ENCODE measurements at regions not wholly inside any gene's neighbourhood (a gene's known extent, or its start where the extent isn't known, plus 50 kb on each side); places are given as distances from the start of the nearest gene placed in this dataset.
"Not testable (repeated sequence)": the region's sequence is repeated elsewhere in the genome, so short reads cannot be mapped to it uniquely, and the experiment has no call there.

DNA sequence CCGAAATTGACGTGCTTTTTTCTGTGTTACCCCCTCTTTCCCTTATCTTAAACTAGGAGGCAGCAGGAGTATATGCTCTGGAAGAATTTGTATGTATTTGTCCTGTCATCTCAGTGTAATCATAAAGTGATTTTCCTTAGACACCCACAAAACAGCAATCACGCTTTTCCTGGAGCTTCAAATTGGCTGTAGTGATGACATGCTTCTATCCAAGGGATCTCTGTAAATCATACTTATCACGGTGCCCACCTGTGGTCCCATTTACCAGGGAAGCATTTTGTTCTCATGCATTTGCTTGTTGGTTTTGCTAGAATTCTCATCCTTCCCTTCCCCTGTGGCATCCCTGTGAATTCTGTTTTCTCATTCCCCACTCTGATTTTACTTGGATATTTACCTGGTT, 220.8 kb upstream of the THUMPD2 start:
- DNase-seq (ENCODE audit: low read depth, low spot score): no peak
- no peak overlapping the region for H3K27ac ChIP-seq

DNA sequence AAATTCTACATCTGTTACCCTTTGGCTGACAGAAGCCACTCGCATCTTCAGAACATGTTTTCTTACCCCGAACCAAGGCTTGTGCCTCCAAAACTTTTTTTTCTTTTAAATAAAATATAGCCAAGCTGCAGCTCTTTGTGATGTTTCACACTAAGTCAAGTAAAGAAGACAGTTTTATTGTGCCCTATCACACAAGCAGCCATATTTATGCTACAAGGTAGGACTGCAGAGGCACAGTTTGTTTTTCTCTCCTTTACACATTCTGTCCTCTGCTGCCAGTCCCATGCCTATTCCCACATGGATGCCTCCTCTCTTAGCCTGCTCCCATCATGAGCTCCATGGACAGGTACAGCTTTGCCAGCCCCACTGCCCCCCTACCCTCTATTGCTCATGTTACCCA, 219.6 kb upstream of the THUMPD2 start:
- no peak overlapping the region for H3K27ac ChIP-seq
- no peak for DNase-seq (ENCODE audit: low read depth, low spot score)

DNA sequence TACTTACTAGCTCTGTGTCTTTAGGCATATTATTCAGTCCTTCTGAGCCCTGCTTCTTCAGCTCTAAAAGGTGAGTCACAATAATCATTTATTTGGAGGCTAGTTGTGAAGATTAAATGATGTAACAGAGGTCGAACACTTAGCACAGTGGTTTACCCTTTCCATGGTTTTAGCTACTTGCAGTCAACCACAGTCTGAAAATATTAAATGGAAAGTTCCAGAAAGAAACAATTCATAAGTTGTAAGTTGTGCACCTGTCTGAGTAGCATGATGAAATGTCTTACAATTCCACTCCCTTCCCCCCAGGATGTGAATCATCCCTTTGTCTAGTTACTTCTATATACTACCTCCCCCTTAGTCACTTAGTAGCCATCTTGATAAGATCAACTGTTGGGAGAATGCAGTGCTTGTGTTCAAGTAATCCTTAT, 217.6 kb upstream of the THUMPD2 start:
- H3K27ac ChIP-seq: peak overlapping the region; percentile 91
- DNase-seq (ENCODE audit: low read depth, low spot score): peak; percentile 77

DNA sequence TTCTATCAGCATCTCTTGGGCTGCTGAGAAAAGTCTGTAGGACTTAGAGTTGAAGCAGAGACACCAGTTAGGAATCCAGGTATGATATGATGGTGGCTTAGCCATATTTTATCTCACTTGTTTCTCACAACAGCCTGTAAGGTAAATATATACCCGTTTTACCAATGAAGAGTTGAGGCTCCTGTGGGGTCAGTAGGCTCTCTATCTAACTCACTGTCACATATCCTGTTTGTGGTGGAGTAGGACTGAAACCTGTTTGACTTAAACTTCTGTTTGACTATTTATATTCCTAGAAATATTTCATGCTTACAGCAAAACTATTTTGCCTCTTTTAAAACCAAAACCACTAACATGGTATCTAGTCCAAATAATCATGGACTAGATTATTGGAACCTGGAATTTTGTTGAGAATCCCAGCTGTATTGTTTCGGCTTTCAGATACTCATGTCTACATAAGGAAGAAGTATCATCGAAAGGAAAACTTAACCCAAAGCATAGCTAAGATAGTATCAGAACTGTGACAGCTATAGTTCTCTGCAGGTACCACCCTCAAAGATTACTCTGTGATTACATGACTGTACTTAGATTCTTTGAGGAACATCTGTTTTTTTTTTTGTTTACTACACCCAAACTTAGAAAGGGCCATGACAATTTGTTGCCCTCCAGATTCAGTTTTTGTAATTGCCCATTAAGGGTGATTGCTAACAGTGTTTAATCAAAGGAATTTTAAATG, 216.1 kb upstream of the THUMPD2 start:
- no peak for DNase-seq (ENCODE audit: low read depth, low spot score)
- peak overlapping the region; percentile 91 for H3K27ac ChIP-seq

DNA sequence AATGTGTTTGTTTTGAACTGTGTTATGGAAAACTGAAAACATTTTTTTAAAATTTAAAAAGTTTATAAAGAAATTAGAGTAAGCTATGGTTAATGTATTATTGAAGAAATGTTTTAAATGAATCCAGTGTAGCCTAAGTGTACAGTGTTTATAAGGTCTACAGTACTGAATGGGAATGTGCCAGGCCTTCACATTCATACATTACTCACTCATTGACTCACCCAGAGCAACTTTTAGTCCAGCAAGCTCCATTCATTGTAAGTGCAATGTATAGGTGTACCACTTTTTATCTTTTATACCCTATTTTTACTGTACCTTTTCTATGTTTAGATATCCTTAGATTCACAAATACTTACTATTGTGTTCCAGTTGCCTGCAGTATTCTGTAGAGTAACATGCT, 215.1 kb upstream of the THUMPD2 start:
- peak overlapping the region; percentile 91 for H3K27ac ChIP-seq
- DNase-seq (ENCODE audit: low read depth, low spot score): peak; percentile 43

DNA sequence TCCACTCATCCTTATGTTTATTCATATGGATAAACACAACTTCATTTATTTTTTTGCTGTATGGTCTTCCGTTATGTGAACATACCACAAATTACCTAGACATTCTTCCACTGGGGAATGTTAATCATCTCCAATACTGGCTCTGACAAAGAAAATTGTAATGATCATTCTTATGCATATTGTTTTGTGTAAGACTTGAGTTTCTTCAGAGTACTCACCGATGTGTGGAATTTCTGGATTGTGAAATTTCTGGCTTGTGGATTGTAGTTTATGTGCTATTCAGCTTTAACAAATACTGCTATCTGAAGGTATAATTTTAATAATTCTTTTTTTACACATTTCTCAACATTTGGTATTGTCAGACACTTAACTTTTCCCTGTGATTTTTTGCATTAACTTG, 212.2 kb upstream of the THUMPD2 start:
- DNase-seq (ENCODE audit: low read depth, low spot score): no peak
- peak overlapping the region; percentile 22 for H3K27ac ChIP-seq

DNA sequence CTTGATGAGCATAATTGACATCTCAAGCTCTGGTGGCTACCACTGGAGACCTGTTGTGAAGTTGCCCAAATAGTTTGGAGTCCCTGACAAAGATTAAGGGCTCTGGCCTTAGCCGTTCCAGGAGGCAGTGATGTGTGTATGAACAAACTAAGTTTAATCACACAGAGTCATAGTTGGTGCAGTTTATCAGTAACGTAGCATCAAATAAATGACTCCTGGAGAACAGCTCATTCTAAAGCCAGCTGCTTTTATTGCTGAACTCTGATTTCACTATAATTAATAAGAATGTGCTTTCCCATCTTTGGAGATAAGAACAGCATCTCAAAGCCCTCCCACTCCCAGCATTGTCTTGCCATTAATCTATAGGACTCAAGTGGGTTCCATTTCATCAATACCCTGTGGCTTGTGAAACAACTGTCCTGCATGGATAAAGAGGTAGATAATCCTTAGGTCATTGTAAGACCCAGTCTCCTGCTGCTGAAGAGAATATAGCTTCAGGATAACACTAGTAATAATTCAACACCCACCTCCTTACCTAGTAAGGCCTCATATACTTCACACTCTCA, 211.4 kb upstream of the THUMPD2 start:
- DNase-seq (ENCODE audit: low read depth, low spot score): no peak
- peak overlapping the region; percentile 22 for H3K27ac ChIP-seq

DNA sequence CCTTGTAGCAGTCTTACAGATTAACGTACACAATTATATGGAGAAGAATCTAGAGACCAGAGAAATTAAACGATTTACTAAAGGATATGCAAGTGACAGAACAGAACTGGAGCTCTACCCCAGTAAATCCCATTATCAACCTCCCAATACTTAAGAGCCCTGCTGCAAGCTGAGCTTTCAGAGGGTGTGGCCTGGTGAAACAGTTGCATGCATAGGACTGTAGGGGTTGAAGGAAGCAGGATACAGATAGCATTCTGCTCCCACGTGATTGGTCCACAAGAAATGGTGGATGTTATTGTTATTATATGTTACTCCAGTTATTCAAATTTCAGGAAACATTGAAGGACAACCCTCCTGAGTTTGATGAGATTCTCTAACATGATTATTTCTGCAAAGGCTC, 210.8 kb upstream of the THUMPD2 start:
- no peak overlapping the region for H3K27ac ChIP-seq
- DNase-seq (ENCODE audit: low read depth, low spot score): no peak

DNA sequence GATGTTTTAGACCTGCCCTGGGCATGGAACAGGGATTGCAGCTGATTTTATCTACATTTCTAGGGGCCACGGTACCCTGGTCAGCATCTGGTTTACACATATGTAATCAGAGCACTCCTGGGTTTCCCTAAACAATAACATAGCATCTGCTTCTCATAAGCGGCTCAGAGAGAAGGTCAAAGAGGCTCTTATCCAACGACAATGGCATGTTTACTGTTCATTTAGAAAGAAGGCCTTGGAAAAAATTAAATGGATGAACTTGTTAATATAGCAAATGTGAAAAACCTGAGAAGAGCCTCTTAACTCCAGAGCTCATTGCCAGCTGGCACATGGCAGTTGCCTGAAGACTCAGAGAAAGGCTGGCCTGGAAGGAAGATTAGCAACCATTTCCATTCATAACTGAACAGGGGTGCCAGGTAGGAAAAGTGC, 202.8 kb upstream of the THUMPD2 start:
- no peak for DNase-seq (ENCODE audit: low read depth, low spot score)
- H3K27ac ChIP-seq: no peak overlapping the region

DNA sequence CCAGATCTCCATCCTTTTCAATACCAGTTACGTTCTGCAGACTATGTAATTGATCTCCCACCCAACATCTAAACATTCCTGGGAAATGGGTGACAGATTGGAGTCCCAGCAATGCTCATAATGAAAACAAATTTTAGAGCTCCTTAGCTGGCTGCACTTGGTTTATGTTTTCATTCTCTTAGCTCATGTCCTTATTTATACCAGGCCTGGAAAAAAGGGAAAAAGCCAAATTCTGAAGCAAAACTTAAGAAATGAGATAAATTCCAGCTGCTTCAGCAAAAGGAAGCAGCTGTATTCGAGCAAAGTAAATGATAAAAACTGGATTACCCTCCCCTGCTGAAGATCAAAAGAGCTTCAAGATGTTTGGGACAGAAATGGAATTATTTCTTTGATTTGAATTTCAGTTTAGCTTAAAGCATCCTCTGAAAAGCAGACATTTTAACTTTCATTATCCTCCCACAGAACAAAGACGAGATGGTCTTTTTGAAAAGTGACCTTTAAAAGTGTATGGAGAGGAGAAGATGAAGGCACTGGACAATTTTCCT, 196.5 kb upstream of the THUMPD2 start:
- DNase-seq (ENCODE audit: low read depth, low spot score): no peak
- no peak overlapping the region for H3K27ac ChIP-seq

DNA sequence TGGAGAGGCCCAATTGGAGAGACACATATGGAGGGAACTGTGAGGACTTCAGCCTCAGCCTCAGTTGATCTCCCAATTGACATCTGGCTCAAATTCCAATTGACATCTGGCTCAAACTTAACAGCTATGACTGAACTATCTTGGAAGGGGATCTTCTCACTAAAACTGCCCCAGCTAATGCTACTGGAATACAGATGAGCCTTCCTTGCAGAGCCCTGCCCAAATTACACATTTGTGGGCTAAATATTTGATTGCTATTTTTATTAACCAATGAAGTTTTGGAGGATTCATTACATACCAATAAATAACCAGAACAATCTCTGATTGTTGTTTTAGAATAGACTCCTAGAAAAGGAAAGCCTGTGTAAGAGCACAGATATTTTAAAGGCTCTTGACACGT, 189.0 kb upstream of the THUMPD2 start:
- H3K27ac ChIP-seq: no peak overlapping the region
- no peak for DNase-seq (ENCODE audit: low read depth, low spot score)

DNA sequence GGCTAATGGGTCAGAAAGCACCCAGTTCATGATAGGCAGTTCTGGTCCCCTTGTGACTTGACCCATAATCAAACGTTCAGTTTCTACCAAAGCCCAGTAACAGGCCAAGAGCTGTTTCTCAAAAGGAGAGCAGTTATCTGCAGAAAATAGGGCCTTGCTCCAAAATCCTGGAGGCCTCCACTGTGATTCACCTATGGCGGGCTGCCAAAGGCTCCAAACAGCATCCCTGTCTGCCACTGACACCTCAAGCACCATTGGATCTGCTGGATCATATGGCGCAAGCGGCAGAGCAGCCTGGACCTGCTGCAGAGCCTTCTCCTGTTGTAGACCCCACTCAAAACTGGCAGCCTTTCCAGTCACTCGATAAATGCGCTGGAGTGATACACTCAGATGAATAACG, 181.6 kb upstream of the THUMPD2 start:
- H3K27ac ChIP-seq; DNase-seq (ENCODE audit: low read depth, low spot score): not testable (repeated sequence)

DNA sequence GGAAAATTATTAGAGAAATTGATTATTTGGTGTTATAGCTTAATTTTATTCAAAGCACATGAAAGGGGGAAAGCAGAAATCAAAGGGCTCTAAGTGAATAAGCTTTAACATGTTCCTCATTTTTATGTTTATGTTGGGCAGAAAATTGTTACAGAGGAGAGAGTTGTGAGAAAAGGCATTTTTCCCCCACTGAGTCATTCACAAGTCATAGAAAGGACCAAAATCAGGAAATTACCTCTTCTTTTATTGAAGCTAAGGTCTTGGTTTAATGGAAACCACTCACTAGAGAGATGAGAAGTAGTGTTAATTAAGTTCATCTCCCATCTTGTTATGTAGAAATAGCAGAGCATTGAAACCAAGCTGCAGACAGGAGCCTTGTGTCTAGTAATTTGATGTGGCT, 175.3 kb upstream of the THUMPD2 start:
- H3K27ac ChIP-seq: no peak overlapping the region
- no peak for DNase-seq (ENCODE audit: low read depth, low spot score)

DNA sequence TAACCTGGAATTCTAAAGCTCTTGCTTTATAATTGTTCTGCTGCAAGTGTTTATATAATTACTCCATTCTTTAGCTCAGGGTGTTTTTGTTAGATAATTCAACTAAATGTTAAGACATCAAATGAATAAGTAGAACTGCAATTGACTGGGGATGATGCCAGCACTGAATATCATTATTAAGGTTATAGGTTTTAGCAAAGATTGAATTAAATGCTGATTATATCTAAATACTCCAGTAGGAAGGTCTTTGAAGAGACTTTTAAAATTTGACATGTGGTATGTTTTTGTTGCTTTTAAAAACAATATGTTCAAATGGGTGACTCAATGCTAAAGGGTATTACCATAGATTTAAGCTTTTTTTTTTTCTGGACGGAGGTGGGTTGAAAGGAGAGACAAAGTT, 170.1 kb upstream of the THUMPD2 start:
- no peak overlapping the region for H3K27ac ChIP-seq
- DNase-seq (ENCODE audit: low read depth, low spot score): no peak

DNA sequence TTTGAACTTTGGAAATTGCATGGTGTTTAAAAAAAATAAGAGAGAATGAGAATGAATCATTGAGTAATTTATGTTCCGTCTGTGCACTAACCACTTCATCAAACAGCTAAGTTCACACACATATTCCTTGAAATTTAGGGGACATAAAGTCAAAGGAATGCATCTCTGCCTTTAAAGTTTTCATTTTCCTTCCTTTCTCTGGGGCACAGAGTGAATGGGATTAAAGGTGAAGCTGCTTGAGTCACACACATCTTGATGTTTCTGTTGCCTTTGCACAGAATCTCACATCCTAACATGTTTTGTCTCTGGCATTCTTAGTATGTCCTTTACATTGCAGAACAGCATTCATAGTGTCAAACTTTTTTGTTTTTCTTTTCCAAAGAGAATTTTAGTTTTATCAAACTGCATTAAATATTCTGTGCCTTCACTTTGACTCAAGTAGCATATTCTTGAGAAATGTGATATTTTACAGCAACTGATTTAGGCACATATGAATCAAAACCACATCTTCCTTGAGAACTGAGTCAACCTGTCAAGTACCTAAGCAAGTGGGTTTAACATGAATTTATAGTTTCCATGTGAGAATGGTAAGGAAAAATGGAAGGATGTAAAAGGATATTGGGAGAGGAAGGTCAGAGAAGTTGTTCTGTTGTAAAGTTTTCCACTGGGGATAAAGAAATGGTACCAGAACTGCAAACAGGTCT, 169.1 kb upstream of the THUMPD2 start:
- DNase-seq (ENCODE audit: low read depth, low spot score): no peak
- H3K27ac ChIP-seq: no peak overlapping the region

DNA sequence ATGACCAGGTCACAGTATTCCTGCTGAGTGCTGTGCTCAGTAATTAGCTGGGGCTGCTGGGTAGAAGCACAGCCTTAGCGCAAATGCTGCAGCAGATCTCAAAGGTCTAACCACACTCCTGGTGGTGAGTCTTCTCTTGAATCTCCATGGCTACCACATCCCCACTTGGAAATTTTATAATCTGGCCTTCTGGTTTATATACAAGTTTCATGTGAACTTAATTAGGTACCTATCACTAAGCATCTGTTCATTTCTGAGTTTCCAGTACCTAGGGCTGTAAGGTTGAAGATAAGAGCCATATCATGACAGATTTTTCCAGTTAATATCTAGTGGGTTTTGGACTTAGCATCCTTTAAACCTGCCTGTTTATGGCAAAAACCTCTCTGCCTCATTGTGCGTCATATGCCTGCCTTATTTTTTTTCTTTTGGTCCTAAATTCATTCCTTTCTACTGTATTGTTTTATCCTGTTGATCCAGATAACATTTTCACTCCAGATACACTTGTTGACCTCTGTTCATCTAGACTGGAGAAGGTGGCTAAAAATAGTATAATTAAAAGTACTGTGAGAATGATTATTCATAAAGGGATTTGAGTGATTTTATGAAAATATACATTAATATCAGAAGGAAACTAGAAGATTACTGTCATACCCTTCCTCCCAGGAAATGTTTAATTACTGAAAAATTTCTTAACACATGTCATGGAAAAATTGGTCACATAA, 168.4 kb upstream of the THUMPD2 start:
- H3K27ac ChIP-seq: no peak overlapping the region
- no peak for DNase-seq (ENCODE audit: low read depth, low spot score)

DNA sequence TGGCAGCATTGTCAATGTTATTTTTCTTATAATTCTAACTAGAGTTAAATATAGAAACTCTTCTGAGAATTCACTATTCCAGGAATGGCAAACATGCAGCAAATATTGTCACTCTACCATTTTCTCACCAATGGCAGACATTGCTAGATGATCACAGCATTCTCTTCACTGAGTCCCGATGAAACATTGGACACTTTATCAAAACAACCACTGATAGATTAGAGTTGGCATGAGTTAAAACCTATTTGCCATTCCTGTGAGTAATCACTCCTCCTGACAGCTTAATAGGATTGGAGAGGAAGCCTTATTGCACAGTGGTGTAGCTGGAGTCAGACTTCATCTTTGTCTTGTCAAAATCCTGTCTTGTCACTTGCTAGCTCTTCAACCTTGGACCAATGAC, 163.9 kb upstream of the THUMPD2 start:
- DNase-seq (ENCODE audit: low read depth, low spot score): no peak
- no peak overlapping the region for H3K27ac ChIP-seq

DNA sequence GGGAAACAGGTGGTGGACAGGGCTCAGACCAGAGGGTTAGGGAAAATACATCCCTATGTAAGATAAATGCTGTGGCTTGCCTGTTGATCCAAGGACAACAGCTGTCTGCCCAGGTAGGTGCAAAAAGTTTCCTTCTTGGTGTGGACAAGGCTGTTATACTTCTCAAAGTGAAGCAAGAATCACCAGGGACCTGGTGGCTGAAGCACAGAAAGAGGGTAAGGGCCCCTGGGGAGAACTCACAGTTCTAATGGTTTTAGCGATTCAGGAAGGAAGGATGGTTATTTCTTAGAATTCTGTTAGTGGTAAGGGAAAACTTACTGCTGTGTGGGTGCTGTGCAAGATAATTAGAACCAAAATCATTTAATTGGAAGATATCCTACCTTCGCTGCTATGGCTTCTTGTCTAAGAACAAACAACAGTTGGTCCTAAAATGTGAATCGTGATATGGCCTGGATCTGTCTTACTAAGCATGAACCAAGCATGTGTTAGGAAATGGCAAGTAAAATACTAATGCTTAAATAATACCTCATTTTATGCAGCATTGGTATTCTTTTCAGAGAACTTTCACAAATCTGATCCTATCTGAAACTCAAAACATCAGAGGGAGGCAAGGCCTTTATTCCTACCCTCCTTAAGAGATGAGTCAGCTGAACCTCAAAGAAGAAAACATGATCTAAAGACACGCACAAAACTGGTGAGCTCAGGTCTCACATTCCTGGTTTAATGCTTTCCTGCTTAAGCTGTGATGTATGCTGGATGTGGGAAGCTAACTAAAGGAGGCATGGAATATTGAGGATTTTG, 159.2 kb upstream of the THUMPD2 start:
- DNase-seq (ENCODE audit: low read depth, low spot score): peak; percentile 41

DNA sequence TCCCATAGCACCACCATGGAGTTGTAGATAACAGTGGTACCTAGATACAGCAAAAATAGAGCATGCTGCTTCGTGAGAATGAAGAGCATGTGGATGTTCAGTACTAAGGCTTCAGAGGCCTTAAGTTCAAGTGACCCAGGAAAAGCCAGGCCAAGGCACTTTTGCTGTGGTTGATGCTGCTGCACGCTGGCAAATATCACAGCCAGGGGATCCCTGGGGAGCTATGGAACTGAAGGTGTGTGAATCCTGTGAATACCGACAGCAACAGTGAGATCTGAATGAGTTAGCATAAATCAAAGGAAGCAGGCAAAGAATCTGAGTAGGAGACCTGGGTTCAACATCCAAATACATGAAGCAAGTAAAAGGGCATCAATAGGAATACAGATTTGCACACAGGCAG, 158.6 kb upstream of the THUMPD2 start:
- no peak for DNase-seq (ENCODE audit: low read depth, low spot score)
- no peak overlapping the region for H3K27ac ChIP-seq

More for the DNA sequence above, 159.2 kb upstream of the THUMPD2 start:
- H3K27ac ChIP-seq: no peak overlapping the region

DNA sequence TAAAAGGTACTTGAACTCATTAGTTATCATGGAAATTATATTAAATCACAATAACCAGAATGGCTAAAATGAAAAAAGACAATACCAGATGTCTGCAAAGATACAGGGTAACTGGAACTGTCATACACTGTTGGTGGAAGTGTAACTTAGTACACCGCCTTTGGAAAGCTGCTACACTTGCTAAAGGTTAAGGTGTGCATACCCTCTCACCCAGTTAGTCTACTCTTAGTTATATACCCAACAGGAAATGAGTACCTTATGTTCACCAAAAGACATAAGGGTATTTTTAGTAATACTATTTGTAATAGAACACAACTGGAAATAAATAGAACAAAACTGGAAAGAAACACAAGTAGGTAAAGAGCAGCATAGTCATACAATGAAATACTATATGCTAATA, 155.8 kb upstream of the THUMPD2 start:
- H3K27ac ChIP-seq: no peak overlapping the region
- no peak for DNase-seq (ENCODE audit: low read depth, low spot score)
